ENCODE measurements at regions not wholly inside any gene's neighbourhood (a gene's known extent, or its start where the extent isn't known, plus 50 kb on each side); places are given as distances from the start of the nearest gene placed in this dataset.
"Not testable (repeated sequence)": the region's sequence is repeated elsewhere in the genome, so short reads cannot be mapped to it uniquely, and the experiment has no call there.

GRCh38 chr4:140219567-140219966, 65.6 kb upstream of the MAML3 start:
- ATAC-seq (replicated peaks in 6 of 8) = no peak
- Histone ChIP-seq H3K4me3 (no peak overlapping the region), H3K4me1 (replicated peaks in 1 of 2) (peaks cover 0 to 4% of the 10 kb centered on the region in 2 donors), H3K27ac (no peak overlapping the region)
- WGBS, 10 experiments = 0 to 86% (median 69%) methylated on average over 1 to 2 of the region's 2 CpGs; no CpG with 5 or more reads in 4 of the 10 experiments
- in situ Hi-C loops (cut with MboI; ENCODE audit: low pct_unique_long_range_greater_than_20kb in 2 of 9, low sequenced_read_pairs in 9 of 9, unreplicated experiment in 9 of 9) = no loop called here

- ATAC-seq (replicated peaks in 6 of 8); in situ Hi-C loops (cut with MboI; ENCODE audit: low pct_unique_long_range_greater_than_20kb in 2 of 9, low sequenced_read_pairs in 9 of 9, unreplicated experiment in 9 of 9); H3K4me1 ChIP-seq (replicated peaks in 1 of 2); H3K27ac ChIP-seq; H3K4me3 ChIP-seq: not testable (repeated sequence)
- WGBS, 10 experiments = 67 to 100% (median 90%) methylated on average over 1 to 3 of the region's 5 CpGs; no CpG with 5 or more reads in 3 of the 10 experiments
Observed at GRCh38 chr4:140219070-140219469, 65.1 kb upstream of the MAML3 start.

DNA sequence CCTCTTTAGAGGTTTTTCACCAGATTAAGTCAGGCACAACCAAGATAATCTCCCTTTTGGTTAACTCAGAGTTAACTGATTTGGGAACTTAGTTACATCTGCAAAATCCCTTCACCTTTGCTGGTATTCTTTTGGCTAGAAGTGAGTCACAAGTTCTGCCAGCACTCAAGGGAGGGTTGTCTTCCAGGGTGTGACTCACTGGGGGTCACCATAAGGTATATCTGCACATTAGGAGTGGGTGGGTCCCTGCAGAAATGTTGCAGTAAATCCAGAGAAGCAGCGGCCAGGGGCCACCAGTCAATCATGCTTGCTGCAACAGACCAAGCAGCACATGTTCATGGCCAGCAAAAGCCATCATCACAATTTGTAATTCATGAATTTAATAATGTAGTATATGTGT, 59.8 kb upstream of the MAML3 start:
- WGBS, 10 experiments = 57 to 86% (median 67%) methylated on average over 1 of the region's 1 CpG; no CpG with 5 or more reads in 5 of the 10 experiments
- peaks cover 0 to 4% of the 10 kb centered on the region in 2 donors for H3K4me1 ChIP-seq (replicated peaks in 1 of 2)
- H3K4me3 ChIP-seq = no peak overlapping the region
- H3K27ac ChIP-seq = no peak overlapping the region
- in situ Hi-C loops (cut with MboI; ENCODE audit: low pct_unique_long_range_greater_than_20kb in 2 of 9, low sequenced_read_pairs in 9 of 9, unreplicated experiment in 9 of 9) = no loop called here
- ATAC-seq (replicated peaks in 6 of 8) = peak in 3 of 8 experiments; percentile 28 to 81 (median 45)

- WGBS, 10 experiments = 57 to 100% (median 75%) methylated on average over 1 to 3 of the region's 3 CpGs; no CpG with 5 or more reads in 1 of the 10 experiments
- in situ Hi-C loops (cut with MboI; ENCODE audit: low pct_unique_long_range_greater_than_20kb in 2 of 9, low sequenced_read_pairs in 9 of 9, unreplicated experiment in 9 of 9) = no loop called here
- Histone ChIP-seq H3K4me3 (no peak overlapping the region), H3K27ac (no peak overlapping the region), H3K4me1 (replicated peaks in 1 of 2) (peaks cover 0 to 4% of the 10 kb centered on the region in 2 donors)
- ATAC-seq (replicated peaks in 6 of 8) = peak in 3 of 8 experiments; percentile 68 to 96 (median 89)
Observed at GRCh38 chr4:140213116-140213515, 59.1 kb upstream of the MAML3 start.

DNA sequence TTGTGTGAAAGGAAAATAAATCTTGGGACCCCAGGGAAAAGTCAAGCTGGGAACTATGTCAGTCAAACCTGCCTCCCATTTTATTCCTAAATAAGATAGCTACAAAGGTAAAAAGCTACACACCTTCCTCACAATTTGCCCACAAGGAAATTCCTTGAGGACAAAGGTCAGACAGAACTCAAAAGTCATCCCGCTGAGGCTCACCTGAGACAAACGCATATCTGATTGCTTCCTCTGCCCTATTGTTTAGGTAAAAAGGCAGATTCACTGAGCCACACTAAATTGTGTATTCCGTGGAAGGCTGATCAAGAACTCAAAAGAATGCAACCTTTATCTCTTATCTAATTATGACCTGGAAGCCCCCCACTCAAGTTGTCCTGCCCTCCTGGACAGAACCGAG, 58.7 kb upstream of the MAML3 start:
- WGBS, 10 experiments = 72 to 93% (median 83%) methylated on average over 1 to 4 of the region's 4 CpGs; no CpG with 5 or more reads in 2 of the 10 experiments
- peaks cover 0 to 4% of the 10 kb centered on the region in 2 donors for H3K4me1 ChIP-seq (replicated peaks in 1 of 2)
- in situ Hi-C loops (cut with MboI; ENCODE audit: low pct_unique_long_range_greater_than_20kb in 2 of 9, low sequenced_read_pairs in 9 of 9, unreplicated experiment in 9 of 9) = no loop called here
- no peak for ATAC-seq (replicated peaks in 6 of 8)
- H3K27ac ChIP-seq = no peak overlapping the region
- no peak overlapping the region for H3K4me3 ChIP-seq

DNA sequence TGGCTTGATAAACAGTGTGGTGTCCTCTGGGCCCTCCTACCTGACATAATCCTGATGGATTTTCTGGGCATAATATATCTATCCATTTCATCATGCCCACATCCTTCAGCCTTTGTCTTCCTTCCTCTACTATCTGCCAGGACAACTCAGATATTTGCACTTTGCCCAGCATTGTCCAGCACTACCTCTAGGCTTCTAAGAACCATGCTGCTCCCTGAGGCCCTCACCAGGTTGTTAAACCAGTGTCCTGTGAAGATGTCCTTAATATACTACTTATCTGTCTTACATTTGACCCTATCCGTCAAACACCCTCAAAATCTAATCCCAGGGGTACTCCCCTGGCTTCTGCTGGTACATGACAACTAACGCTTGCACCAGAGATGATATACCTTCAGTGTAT, 58.2 kb upstream of the MAML3 start:
- no peak for ATAC-seq (replicated peaks in 6 of 8)
- WGBS, 10 experiments = 80 to 100% (median 100%) methylated on average over 1 to 2 of the region's 2 CpGs; no CpG with 5 or more reads in 3 of the 10 experiments

DNA sequence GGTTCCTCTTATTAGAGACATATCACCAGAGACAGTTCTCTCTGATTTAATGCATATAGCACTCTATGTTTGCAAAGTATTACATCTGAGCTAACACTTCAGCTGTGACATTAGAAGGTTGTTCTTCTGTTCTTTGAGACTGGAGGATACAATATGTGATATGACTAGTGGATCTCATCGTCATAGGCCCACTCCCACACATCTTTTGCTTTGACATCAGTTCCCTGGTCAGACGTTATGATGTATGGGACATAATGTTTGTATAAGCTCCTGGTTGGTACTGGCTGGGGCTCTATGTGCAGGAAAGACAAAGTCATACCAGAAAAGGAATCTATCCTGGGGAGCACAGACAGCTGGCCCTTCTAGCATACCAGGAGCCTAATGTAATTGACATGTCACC, 57.7 kb upstream of the MAML3 start:
- Histone ChIP-seq H3K4me3 (no peak overlapping the region), H3K4me1 (replicated peaks in 1 of 2) (no peaks in the 10 kb centered on the region), H3K27ac (no peak overlapping the region)
- WGBS, 10 experiments = 60 to 93% methylated on average over 1 to 2 of the region's 2 CpGs; no CpG with 5 or more reads in 8 of the 10 experiments
- ATAC-seq (replicated peaks in 6 of 8) = no peak
- in situ Hi-C loops (cut with MboI; ENCODE audit: low pct_unique_long_range_greater_than_20kb in 2 of 9, low sequenced_read_pairs in 9 of 9, unreplicated experiment in 9 of 9) = no loop called here

More for the DNA sequence above, 58.2 kb upstream of the MAML3 start:
- Histone ChIP-seq H3K27ac (no peak overlapping the region), H3K4me3 (no peak overlapping the region), H3K4me1 (replicated peaks in 1 of 2) (peaks cover 0 to 2% of the 10 kb centered on the region in 2 donors)
- in situ Hi-C loops (cut with MboI; ENCODE audit: low pct_unique_long_range_greater_than_20kb in 2 of 9, low sequenced_read_pairs in 9 of 9, unreplicated experiment in 9 of 9) = no loop called here

DNA sequence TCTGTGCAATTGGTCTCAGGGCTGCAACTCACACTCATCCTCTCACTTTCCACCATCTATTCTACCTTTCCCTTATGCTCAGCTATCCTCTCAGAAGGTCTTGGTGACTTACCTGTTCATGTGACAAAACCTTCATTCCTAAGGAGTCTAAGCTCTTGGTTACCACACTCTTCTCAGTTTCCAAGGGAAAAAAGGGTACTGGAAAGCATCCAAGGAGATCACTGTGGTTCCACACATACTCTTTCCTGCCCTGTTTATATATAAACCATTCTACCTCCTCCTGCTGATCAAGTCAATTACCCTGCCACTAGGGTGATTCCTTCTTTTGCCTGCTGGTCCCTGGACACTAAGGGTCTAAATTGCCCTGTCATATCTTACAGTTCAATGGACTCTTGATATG, 57.2 kb upstream of the MAML3 start:
- Histone ChIP-seq H3K27ac (no peak overlapping the region), H3K4me3 (no peak overlapping the region), H3K4me1 (replicated peaks in 1 of 2) (no peaks in the 10 kb centered on the region)
- in situ Hi-C loops (cut with MboI; ENCODE audit: low pct_unique_long_range_greater_than_20kb in 2 of 9, low sequenced_read_pairs in 9 of 9, unreplicated experiment in 9 of 9) = no loop called here
- ATAC-seq (replicated peaks in 6 of 8) = no peak

DNA sequence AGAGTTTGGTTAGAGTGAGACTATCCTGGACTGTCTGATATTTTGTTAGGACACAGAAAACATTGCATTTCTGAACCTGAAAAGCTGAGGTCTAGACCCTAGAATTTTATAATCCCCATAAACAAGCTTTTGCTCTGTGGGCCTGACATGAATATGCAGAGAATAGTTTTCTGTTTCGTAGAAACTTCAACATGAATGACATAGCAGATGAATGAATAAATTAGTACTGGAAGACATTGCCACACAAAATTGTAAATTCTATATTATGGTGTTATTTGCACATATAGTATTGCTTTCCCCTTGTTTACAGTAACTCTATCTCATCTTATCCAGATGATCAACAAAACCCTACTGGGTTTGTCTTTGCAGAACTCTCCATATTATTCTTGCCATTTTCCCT, 54.9 kb upstream of the MAML3 start:
- Histone ChIP-seq H3K4me1 (replicated peaks in 1 of 2) (no peaks in the 10 kb centered on the region), H3K27ac (no peak overlapping the region), H3K4me3 (no peak overlapping the region)
- in situ Hi-C loops (cut with MboI; ENCODE audit: low pct_unique_long_range_greater_than_20kb in 2 of 9, low sequenced_read_pairs in 9 of 9, unreplicated experiment in 9 of 9) = no loop called here
- 0 to 100% (median 88%) methylated on average over 1 of the region's 1 CpG; no CpG with 5 or more reads in 2 of the 10 experiments for WGBS, 10 experiments
- peak in 3 of 8 experiments; percentile 8 to 73 (median 58) for ATAC-seq (replicated peaks in 6 of 8)
